ENCODE measurements at regions not wholly inside any gene's neighbourhood (a gene's known extent, or its start where the extent isn't known, plus 50 kb on each side); places are given as distances from the start of the nearest gene placed in this dataset.

DNA sequence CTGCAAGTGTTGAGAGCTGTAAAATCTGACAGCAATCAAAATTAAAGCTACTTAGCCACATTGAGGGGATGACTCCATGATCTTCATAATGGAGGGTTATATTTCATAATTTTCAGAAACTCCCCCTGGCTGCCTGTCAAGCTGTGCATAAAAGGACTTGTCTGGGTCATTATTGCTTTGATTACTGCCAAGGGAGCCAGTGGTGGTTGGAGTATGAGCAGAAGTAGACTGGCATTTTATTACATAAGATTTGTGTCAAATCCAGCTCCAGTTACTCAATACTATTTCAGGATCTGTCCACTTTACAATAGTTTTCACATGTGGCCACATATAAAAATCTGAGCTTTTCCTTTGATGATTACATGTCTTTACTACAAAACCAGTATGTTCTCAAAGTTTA is 108.9 kb upstream of the SLC5A12 start:
- DNase-seq (ENCODE audit: low spot score) (no peak), FAIRE-seq (no peak), ATAC-seq (no peak)
- H4K20me1 ChIP-seq (ENCODE audit: insufficient read depth, low read length), result no peaks in the 10 kb centered on the region
- no peaks in the 10 kb centered on the region for H3K4me1 ChIP-seq (ENCODE audit: insufficient read depth, low read length)
- no peak overlapping the region for H3K4me3 ChIP-seq (replicated peaks in 1 of 3; ENCODE audit: insufficient read depth in 1 of 3, low read depth in 2 of 3, low read length in 3 of 3)
- POLR2A ChIA-PET, result no interaction called here
- H2AFZ ChIP-seq (ENCODE audit: low read length), result no peak overlapping the region
- no peak overlapping the region for H3K27ac ChIP-seq (ENCODE audit: extremely low read length, insufficient read depth, low read length)
- intact Hi-C loops (cut with micrococcal nuclease; ENCODE audit: unreplicated experiment), result no loop called here
- no peak overlapping the region for H3K9ac ChIP-seq (ENCODE audit: insufficient read depth, low read depth, low read length)
- CTCF ChIA-PET (ENCODE audit: low intra/inter-chr PET ratio, low total read pairs), result no interaction called here
- in situ Hi-C loops (cut with HindIII; ENCODE audit: extremely low pct_ligation_motif_present, low pct_unique_long_range_greater_than_20kb), result no loop called here
- TF ChIP-seq, protein P1, sequence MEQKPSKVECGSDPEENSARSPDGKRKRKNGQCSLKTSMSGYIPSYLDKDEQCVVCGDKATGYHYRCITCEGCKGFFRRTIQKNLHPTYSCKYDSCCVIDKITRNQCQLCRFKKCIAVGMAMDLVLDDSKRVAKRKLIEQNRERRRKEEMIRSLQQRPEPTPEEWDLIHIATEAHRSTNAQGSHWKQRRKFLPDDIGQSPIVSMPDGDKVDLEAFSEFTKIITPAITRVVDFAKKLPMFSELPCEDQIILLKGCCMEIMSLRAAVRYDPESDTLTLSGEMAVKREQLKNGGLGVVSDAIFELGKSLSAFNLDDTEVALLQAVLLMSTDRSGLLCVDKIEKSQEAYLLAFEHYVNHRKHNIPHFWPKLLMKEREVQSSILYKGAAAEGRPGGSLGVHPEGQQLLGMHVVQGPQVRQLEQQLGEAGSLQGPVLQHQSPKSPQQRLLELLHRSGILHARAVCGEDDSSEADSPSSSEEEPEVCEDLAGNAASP (CRISPR knock-in tag; IDR thresholded peaks at IDR 0.05; ENCODE audit: borderline replicate concordance), result no peak
- no peak for TF ChIP-seq RARG (CRISPR knock-in tag; IDR thresholded peaks at IDR 0.05; ENCODE audit: low read depth)
- H3K27me3 ChIP-seq (ENCODE audit: control insufficient read depth in 1 of 2, insufficient read depth in 2 of 2, low read length in 2 of 2), result no peaks in the 10 kb centered on the region; a peak in 1 of 5 replicates
- no peaks in the 10 kb centered on the region for H3K79me2 ChIP-seq (ENCODE audit: insufficient read depth, low read length)
- no peaks in the 10 kb centered on the region for H3K9me3 ChIP-seq (ENCODE audit: low read length)
- no TSS peak for BruUV-seq (replicated peaks)
- no peak overlapping the region for H3K4me2 ChIP-seq (ENCODE audit: low read depth, low read length)
- no peaks in the 10 kb centered on the region for H3K36me3 ChIP-seq (replicated peaks in 1 of 2; ENCODE audit: control insufficient read depth in 1 of 2, insufficient read depth in 2 of 2, low read length in 2 of 2)

DNA sequence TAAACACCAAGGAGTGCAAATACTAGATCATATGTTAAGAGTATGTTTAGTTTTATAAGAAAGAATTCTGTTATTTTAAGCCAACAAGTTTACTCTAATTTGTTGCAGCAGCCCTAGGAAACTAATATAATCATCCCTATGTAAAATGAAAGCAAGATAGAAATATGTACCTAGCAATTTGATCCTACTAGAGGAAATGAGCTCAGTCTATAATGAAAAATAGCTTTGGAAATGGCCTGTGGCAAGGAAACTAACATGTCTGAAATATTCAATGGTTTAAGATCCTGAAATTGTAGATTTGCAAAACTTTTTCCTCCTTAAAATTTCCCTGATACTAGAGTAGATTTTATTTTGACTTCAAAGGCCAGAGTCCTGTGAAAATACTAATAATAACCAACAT is 112.7 kb upstream of the SLC5A12 start:
- TF ChIP-seq TOPORS (CRISPR knock-in tag; IDR thresholded peaks at IDR 0.05), result no peak
- TF ChIP-seq ZNF121 (CRISPR knock-in tag; IDR thresholded peaks at IDR 0.05), result no peak
- TF ChIP-seq, protein P2, sequence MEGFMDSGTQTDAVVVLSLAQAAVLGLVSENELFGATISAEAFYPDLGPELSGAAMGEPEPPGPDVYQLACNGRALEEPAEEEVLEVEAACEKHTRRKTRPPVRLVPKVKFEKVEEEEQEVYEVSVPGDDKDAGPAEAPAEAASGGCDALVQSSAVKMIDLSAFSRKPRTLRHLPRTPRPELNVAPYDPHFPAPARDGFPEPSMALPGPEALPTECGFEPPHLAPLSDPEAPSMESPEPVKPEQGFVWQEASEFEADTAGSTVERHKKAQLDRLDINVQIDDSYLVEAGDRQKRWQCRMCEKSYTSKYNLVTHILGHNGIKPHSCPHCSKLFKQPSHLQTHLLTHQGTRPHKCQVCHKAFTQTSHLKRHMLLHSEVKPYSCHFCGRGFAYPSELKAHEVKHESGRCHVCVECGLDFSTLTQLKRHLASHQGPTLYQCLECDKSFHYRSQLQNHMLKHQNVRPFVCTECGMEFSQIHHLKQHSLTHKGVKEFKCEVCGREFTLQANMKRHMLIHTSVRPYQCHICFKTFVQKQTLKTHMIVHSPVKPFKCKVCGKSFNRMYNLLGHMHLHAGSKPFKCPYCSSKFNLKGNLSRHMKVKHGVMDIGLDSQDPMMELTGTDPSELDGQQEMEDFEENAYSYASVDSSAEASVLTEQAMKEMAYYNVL (CRISPR knock-in tag; IDR thresholded peaks at IDR 0.05; ENCODE audit: borderline replicate concordance), result no peak
- no peak for TF ChIP-seq PITX1 (CRISPR knock-in tag; IDR thresholded peaks at IDR 0.05)
- TF ChIP-seq FOXM1 (CRISPR knock-in tag; IDR thresholded peaks at IDR 0.05), result no peak
- TF ChIP-seq NFATC3 (CRISPR knock-in tag; IDR thresholded peaks at IDR 0.05), result no peak
- no peak for TF ChIP-seq SNAPC2 (CRISPR knock-in tag; IDR thresholded peaks at IDR 0.05)
- Histone ChIP-seq H3K27me3 (ENCODE audit: control insufficient read depth in 1 of 2, insufficient read depth in 2 of 2, low read length in 2 of 2) (no peaks in the 10 kb centered on the region), H3K4me2 (ENCODE audit: low read depth, low read length) (no peak overlapping the region), H3K27ac (ENCODE audit: extremely low read length, insufficient read depth, low read length) (no peak overlapping the region), H3K9ac (ENCODE audit: insufficient read depth, low read depth, low read length) (no peak overlapping the region), H3K79me2 (ENCODE audit: insufficient read depth, low read length) (no peaks in the 10 kb centered on the region), H4K20me1 (ENCODE audit: insufficient read depth, low read length) (no peaks in the 10 kb centered on the region), H3K4me1 (ENCODE audit: insufficient read depth, low read length) (no peaks in the 10 kb centered on the region), H3K4me3 (replicated peaks in 1 of 3; ENCODE audit: insufficient read depth in 1 of 3, low read depth in 2 of 3, low read length in 3 of 3) (no peak overlapping the region), H3K36me3 (replicated peaks in 1 of 2; ENCODE audit: control insufficient read depth in 1 of 2, insufficient read depth in 2 of 2, low read length in 2 of 2) (no peaks in the 10 kb centered on the region), H2AFZ (ENCODE audit: low read length) (no peak overlapping the region), H3K9me3 (ENCODE audit: low read length) (no peaks in the 10 kb centered on the region)
- ChIA-PET CTCF (ENCODE audit: low intra/inter-chr PET ratio, low total read pairs) (no interaction called here), POLR2A (no interaction called here)
- intact Hi-C loops (cut with micrococcal nuclease; ENCODE audit: unreplicated experiment), result no loop called here
- DNase-seq (ENCODE audit: low spot score) (no peak), ATAC-seq (no peak), FAIRE-seq (no peak)
- no TSS peak for BruUV-seq (replicated peaks)
- in situ Hi-C loops (cut with HindIII; ENCODE audit: extremely low pct_ligation_motif_present, low pct_unique_long_range_greater_than_20kb), result no loop called here

Data from HepG2 (cell line).